ENCODE measurements at regions not wholly inside any gene's neighbourhood (a gene's known extent, or its start where the extent isn't known, plus 50 kb on each side); places are given as distances from the start of the nearest gene placed in this dataset.

- TF ChIP-seq CTCF (IDR thresholded peaks at IDR 0.05; ENCODE audit: low read length) (no peak), EZH2phosphoT487 (IDR thresholded peaks at IDR 0.05; ENCODE audit: low read length) (no peak)
Observed at GRCh38 chr3:76949462-76949861, 90.4 kb upstream of the ROBO2 start.
